ENCODE measurements at regions not wholly inside any gene's neighbourhood (a gene's known extent, or its start where the extent isn't known, plus 50 kb on each side); places are given as distances from the start of the nearest gene placed in this dataset.

GRCh38 chr2:217462121-217462520 is 540.7 kb downstream of the TNS1 start:
- POLR2A ChIA-PET = no interaction called here
- intact Hi-C loops (cut with micrococcal nuclease; ENCODE audit: unreplicated experiment) (no loop called here), in situ Hi-C loops (cut with HindIII; ENCODE audit: low pct_unique_long_range_greater_than_20kb, low sequenced_read_pairs) (no loop called here)
- ATAC-seq (no peak), DNase-seq (ENCODE audit: low read depth, low spot score) (no peak)
- no peaks in the 10 kb centered on the region for H3K4me1 ChIP-seq (ENCODE audit: control insufficient read depth, insufficient read depth, low read length)
- no peak overlapping the region for H3K27ac ChIP-seq (ENCODE audit: low read length)
- no peak for TF ChIP-seq TCF7L2 (IDR thresholded peaks at IDR 0.05; ENCODE audit: low read depth, low read length)
- TF ChIP-seq, protein P1, sequence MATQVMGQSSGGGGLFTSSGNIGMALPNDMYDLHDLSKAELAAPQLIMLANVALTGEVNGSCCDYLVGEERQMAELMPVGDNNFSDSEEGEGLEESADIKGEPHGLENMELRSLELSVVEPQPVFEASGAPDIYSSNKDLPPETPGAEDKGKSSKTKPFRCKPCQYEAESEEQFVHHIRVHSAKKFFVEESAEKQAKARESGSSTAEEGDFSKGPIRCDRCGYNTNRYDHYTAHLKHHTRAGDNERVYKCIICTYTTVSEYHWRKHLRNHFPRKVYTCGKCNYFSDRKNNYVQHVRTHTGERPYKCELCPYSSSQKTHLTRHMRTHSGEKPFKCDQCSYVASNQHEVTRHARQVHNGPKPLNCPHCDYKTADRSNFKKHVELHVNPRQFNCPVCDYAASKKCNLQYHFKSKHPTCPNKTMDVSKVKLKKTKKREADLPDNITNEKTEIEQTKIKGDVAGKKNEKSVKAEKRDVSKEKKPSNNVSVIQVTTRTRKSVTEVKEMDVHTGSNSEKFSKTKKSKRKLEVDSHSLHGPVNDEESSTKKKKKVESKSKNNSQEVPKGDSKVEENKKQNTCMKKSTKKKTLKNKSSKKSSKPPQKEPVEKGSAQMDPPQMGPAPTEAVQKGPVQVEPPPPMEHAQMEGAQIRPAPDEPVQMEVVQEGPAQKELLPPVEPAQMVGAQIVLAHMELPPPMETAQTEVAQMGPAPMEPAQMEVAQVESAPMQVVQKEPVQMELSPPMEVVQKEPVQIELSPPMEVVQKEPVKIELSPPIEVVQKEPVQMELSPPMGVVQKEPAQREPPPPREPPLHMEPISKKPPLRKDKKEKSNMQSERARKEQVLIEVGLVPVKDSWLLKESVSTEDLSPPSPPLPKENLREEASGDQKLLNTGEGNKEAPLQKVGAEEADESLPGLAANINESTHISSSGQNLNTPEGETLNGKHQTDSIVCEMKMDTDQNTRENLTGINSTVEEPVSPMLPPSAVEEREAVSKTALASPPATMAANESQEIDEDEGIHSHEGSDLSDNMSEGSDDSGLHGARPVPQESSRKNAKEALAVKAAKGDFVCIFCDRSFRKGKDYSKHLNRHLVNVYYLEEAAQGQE (IDR thresholded peaks at IDR 0.05; ENCODE audit: insufficient read depth in 1 of 2, low read depth in 2 of 2, low read length in 1 of 2) = no peak
- no peak for TF ChIP-seq SIN3A (IDR thresholded peaks at IDR 0.05; ENCODE audit: borderline replicate concordance, insufficient read depth, low read depth, low read length)
- no peak for TF ChIP-seq POLR2AphosphoS5 (IDR thresholded peaks at IDR 0.05; ENCODE audit: low read depth, low read length)
- TF ChIP-seq, protein P2, sequence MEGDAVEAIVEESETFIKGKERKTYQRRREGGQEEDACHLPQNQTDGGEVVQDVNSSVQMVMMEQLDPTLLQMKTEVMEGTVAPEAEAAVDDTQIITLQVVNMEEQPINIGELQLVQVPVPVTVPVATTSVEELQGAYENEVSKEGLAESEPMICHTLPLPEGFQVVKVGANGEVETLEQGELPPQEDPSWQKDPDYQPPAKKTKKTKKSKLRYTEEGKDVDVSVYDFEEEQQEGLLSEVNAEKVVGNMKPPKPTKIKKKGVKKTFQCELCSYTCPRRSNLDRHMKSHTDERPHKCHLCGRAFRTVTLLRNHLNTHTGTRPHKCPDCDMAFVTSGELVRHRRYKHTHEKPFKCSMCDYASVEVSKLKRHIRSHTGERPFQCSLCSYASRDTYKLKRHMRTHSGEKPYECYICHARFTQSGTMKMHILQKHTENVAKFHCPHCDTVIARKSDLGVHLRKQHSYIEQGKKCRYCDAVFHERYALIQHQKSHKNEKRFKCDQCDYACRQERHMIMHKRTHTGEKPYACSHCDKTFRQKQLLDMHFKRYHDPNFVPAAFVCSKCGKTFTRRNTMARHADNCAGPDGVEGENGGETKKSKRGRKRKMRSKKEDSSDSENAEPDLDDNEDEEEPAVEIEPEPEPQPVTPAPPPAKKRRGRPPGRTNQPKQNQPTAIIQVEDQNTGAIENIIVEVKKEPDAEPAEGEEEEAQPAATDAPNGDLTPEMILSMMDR (IDR thresholded peaks at IDR 0.05) = no peak
- no TSS peak for BruUV-seq (replicated peaks)
- CTCF ChIA-PET = no interaction called here
- no peak overlapping the region for H3K4me3 ChIP-seq (ENCODE audit: low read depth in 2 of 2, low read length in 2 of 2)
- no peaks in the 10 kb centered on the region for H3K36me3 ChIP-seq (ENCODE audit: control insufficient read depth, insufficient read depth, low read length)
- H3K9me3 ChIP-seq (ENCODE audit: control insufficient read depth, insufficient read depth, low read depth, low read length) = no peaks in the 10 kb centered on the region
- H3K27me3 ChIP-seq (ENCODE audit: control insufficient read depth, insufficient read depth, low read length) = no peaks in the 10 kb centered on the region

DNA sequence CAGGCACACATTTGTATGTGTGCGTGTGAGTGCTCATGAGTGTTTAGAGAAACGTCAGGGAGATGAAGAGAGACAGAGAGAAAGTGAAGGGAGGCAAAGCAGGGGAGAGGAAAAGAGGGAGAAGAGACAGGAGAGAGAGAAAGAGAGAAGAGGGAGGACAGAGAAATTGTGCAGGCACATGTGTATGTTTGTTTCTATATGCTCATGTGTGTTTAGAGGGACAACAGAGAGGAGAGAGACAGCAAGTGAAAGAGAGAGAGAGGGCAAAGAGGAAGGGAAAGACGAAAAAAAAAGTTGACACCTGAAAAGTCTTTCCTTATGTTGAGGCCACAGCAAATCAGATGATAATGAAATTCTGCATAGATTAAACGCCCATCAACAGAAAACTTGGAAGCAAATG is 541.1 kb downstream of the TNS1 start:
- ChIA-PET POLR2A (no interaction called here), CTCF (no interaction called here)
- no TSS peak for BruUV-seq (replicated peaks)
- no peaks in the 10 kb centered on the region for H3K27me3 ChIP-seq (ENCODE audit: control insufficient read depth, insufficient read depth, low read length)
- TF ChIP-seq, protein P2 (IDR thresholded peaks at IDR 0.05) = no peak
- TF ChIP-seq SIN3A (IDR thresholded peaks at IDR 0.05; ENCODE audit: borderline replicate concordance, insufficient read depth, low read depth, low read length) = no peak
- no peak for TF ChIP-seq TCF7L2 (IDR thresholded peaks at IDR 0.05; ENCODE audit: low read depth, low read length)
- TF ChIP-seq, protein P1 (IDR thresholded peaks at IDR 0.05; ENCODE audit: insufficient read depth in 1 of 2, low read depth in 2 of 2, low read length in 1 of 2) = no peak
- no peak for TF ChIP-seq POLR2AphosphoS5 (IDR thresholded peaks at IDR 0.05; ENCODE audit: low read depth, low read length)
- intact Hi-C loops (cut with micrococcal nuclease; ENCODE audit: unreplicated experiment) = no loop called here
- no peaks in the 10 kb centered on the region for H3K36me3 ChIP-seq (ENCODE audit: control insufficient read depth, insufficient read depth, low read length)
- in situ Hi-C loops (cut with HindIII; ENCODE audit: low pct_unique_long_range_greater_than_20kb, low sequenced_read_pairs) = no loop called here
- H3K27ac ChIP-seq (ENCODE audit: low read length) = no peak overlapping the region
- H3K9me3 ChIP-seq (ENCODE audit: control insufficient read depth, insufficient read depth, low read depth, low read length) = no peaks in the 10 kb centered on the region
- no peak for ATAC-seq
- H3K4me1 ChIP-seq (ENCODE audit: control insufficient read depth, insufficient read depth, low read length) = no peaks in the 10 kb centered on the region
- no peak for DNase-seq (ENCODE audit: low read depth, low spot score)
- H3K4me3 ChIP-seq (ENCODE audit: low read depth in 2 of 2, low read length in 2 of 2) = no peak overlapping the region

Data from Panc1 (cell line).